ENCODE measurements at regions not wholly inside any gene's neighbourhood (a gene's known extent, or its start where the extent isn't known, plus 50 kb on each side); places are given as distances from the start of the nearest gene placed in this dataset.
"Not testable (repeated sequence)": the region's sequence is repeated elsewhere in the genome, so short reads cannot be mapped to it uniquely, and the experiment has no call there.

- no peaks in the 10 kb centered on the region for H3K27me3 ChIP-seq (replicated peaks in 2 of 5; ENCODE audit: control insufficient read depth in 4 of 5, insufficient read depth in 5 of 5, low read length in 4 of 5)
- ChIA-PET CTCF (no interaction called here), POLR2A (interaction anchor here (0.7 kb wide), 1 partner anchor 413 kb away, joined by 3 read pairs; no protein-coding TSS in a partner anchor)
- no peak for DNase-seq
- H3K27ac ChIP-seq (ENCODE audit: insufficient read depth in 1 of 2, low read depth in 1 of 2, low read length in 2 of 2, poor library complexity in 1 of 2, severe bottlenecking in 2 of 2) = no peak overlapping the region
- no peaks in the 10 kb centered on the region for H3K36me3 ChIP-seq (ENCODE audit: control insufficient read depth in 4 of 4, insufficient read depth in 4 of 4, low read length in 3 of 4)
- H3K4me1 ChIP-seq (ENCODE audit: control extremely low read depth in 1 of 4, control insufficient read depth in 4 of 4, insufficient read depth in 4 of 4, low read length in 3 of 4) = peaks cover 0 to 2% (median 0%) of the 10 kb centered on the region in 4 experiments
- no peaks in the 10 kb centered on the region for H3K9me3 ChIP-seq (ENCODE audit: control extremely low read depth in 1 of 5, control insufficient read depth in 4 of 5, insufficient read depth in 2 of 5, low read depth in 1 of 5, low read length in 4 of 5)
- no peak overlapping the region for H3K4me3 ChIP-seq (ENCODE audit: control insufficient read depth in 1 of 7, extremely low read depth in 1 of 7, insufficient read depth in 4 of 7, low read depth in 2 of 7, low read length in 6 of 7)
- 100% methylated on average over 1 of the region's 2 CpGs for WGBS (ENCODE audit: insufficient coverage)
These were observed 190.8 kb downstream of the FASLG start for GRCh38 chr1:172849653-172850052.

- no peak overlapping the region for H3K4me3 ChIP-seq (ENCODE audit: control insufficient read depth in 1 of 7, extremely low read depth in 1 of 7, insufficient read depth in 4 of 7, low read depth in 2 of 7, low read length in 6 of 7)
- ChIA-PET CTCF (no interaction called here), POLR2A (interaction anchor here (0.7 kb wide), 1 partner anchor 10 kb away, joined by 3 read pairs; no protein-coding TSS in a partner anchor)
- H3K27me3 ChIP-seq (replicated peaks in 2 of 5; ENCODE audit: control insufficient read depth in 4 of 5, insufficient read depth in 5 of 5, low read length in 4 of 5) = no peaks in the 10 kb centered on the region
- no peak overlapping the region for H3K27ac ChIP-seq (ENCODE audit: insufficient read depth in 1 of 2, low read depth in 1 of 2, low read length in 2 of 2, poor library complexity in 1 of 2, severe bottlenecking in 2 of 2)
- no peaks in the 10 kb centered on the region for H3K4me1 ChIP-seq (ENCODE audit: control extremely low read depth in 1 of 4, control insufficient read depth in 4 of 4, insufficient read depth in 4 of 4, low read length in 3 of 4)
- no peak for DNase-seq
- H3K9me3 ChIP-seq (ENCODE audit: control extremely low read depth in 1 of 5, control insufficient read depth in 4 of 5, insufficient read depth in 2 of 5, low read depth in 1 of 5, low read length in 4 of 5) = no peaks in the 10 kb centered on the region
- H3K36me3 ChIP-seq (ENCODE audit: control insufficient read depth in 4 of 4, insufficient read depth in 4 of 4, low read length in 3 of 4) = no peaks in the 10 kb centered on the region
- WGBS (ENCODE audit: insufficient coverage) = 96% methylated on average over 5 of the region's 8 CpGs
These were observed 192.2 kb downstream of the FASLG start for GRCh38 chr1:172851077-172851476.

- POLR2A ChIA-PET = no interaction called here
- WGBS (ENCODE audit: insufficient coverage) = 100% methylated on average over 1 of the region's 2 CpGs
These were observed 193.0 kb downstream of the FASLG start for GRCh38 chr1:172851856-172852255.

DNA sequence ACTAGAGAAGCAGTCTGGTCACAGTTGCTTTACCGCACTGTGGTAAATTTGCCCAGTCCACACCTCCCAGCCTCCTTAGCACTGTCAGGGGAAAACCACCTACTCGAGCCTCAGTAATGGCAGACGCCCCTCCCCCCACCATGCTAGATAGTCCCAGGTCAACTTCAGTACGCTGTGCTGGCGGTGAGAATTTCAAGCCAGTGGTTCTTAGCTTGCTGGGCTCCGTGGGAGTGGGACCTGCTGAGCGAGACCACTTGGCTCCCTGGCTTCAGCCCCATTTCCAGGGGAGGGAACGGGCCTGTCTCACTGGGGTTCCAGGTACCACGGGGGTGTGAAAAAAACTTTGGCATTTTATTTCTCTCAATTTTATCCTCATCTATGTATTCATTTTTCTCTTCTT, 194.8 kb downstream of the TNFSF18 start:
- 88% methylated on average over 8 of the region's 9 CpGs for WGBS (ENCODE audit: insufficient coverage)
- H3K36me3 ChIP-seq (ENCODE audit: control insufficient read depth in 4 of 4, insufficient read depth in 4 of 4, low read length in 3 of 4); H3K4me1 ChIP-seq (ENCODE audit: control extremely low read depth in 1 of 4, control insufficient read depth in 4 of 4, insufficient read depth in 4 of 4, low read length in 3 of 4); H3K27ac ChIP-seq (ENCODE audit: insufficient read depth in 1 of 2, low read depth in 1 of 2, low read length in 2 of 2, poor library complexity in 1 of 2, severe bottlenecking in 2 of 2); DNase-seq; CTCF ChIA-PET; POLR2A ChIA-PET; H3K27me3 ChIP-seq (replicated peaks in 2 of 5; ENCODE audit: control insufficient read depth in 4 of 5, insufficient read depth in 5 of 5, low read length in 4 of 5); H3K4me3 ChIP-seq (ENCODE audit: control insufficient read depth in 1 of 7, extremely low read depth in 1 of 7, insufficient read depth in 4 of 7, low read depth in 2 of 7, low read length in 6 of 7); H3K9me3 ChIP-seq (ENCODE audit: control extremely low read depth in 1 of 5, control insufficient read depth in 4 of 5, insufficient read depth in 2 of 5, low read depth in 1 of 5, low read length in 4 of 5): not testable (repeated sequence)

More at GRCh38 chr1:172851856-172852255, 193.0 kb downstream of the FASLG start:
- no peaks in the 10 kb centered on the region for H3K4me1 ChIP-seq (ENCODE audit: control extremely low read depth in 1 of 4, control insufficient read depth in 4 of 4, insufficient read depth in 4 of 4, low read length in 3 of 4)
- no peaks in the 10 kb centered on the region for H3K27me3 ChIP-seq (replicated peaks in 2 of 5; ENCODE audit: control insufficient read depth in 4 of 5, insufficient read depth in 5 of 5, low read length in 4 of 5)
- CTCF ChIA-PET = no interaction called here
- no peaks in the 10 kb centered on the region for H3K9me3 ChIP-seq (ENCODE audit: control extremely low read depth in 1 of 5, control insufficient read depth in 4 of 5, insufficient read depth in 2 of 5, low read depth in 1 of 5, low read length in 4 of 5)
- H3K27ac ChIP-seq (ENCODE audit: insufficient read depth in 1 of 2, low read depth in 1 of 2, low read length in 2 of 2, poor library complexity in 1 of 2, severe bottlenecking in 2 of 2) = no peak overlapping the region
- H3K4me3 ChIP-seq (ENCODE audit: control insufficient read depth in 1 of 7, extremely low read depth in 1 of 7, insufficient read depth in 4 of 7, low read depth in 2 of 7, low read length in 6 of 7) = no peak overlapping the region
- no peak for DNase-seq
- H3K36me3 ChIP-seq (ENCODE audit: control insufficient read depth in 4 of 4, insufficient read depth in 4 of 4, low read length in 3 of 4) = no peaks in the 10 kb centered on the region

DNA sequence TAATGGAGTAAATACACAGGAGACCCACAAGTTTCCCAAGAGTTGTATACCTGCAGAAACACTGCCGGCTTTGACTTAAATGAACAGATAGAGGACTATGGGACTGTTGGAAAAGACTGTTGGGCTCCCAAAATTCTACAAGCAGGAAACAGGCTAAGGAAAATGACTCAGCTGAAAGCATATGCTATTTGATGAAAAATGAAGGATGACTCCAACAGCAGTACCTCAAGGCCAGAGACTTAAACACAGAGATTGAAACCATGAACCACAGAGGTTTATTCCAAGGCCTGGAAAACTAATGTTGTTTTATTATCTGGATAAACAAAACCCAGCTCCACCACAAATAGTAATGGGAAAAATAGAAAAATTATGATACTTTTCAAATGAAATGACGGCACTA, 187.7 kb downstream of the TNFSF18 start:
- Histone ChIP-seq H3K4me1 (ENCODE audit: control extremely low read depth in 1 of 4, control insufficient read depth in 4 of 4, insufficient read depth in 4 of 4, low read length in 3 of 4) (no peaks in the 10 kb centered on the region), H3K27me3 (replicated peaks in 2 of 5; ENCODE audit: control insufficient read depth in 4 of 5, insufficient read depth in 5 of 5, low read length in 4 of 5) (no peaks in the 10 kb centered on the region), H3K27ac (ENCODE audit: insufficient read depth in 1 of 2, low read depth in 1 of 2, low read length in 2 of 2, poor library complexity in 1 of 2, severe bottlenecking in 2 of 2) (no peak overlapping the region), H3K9me3 (ENCODE audit: control extremely low read depth in 1 of 5, control insufficient read depth in 4 of 5, insufficient read depth in 2 of 5, low read depth in 1 of 5, low read length in 4 of 5) (peaks cover 0 to 4% (median 0%) of the 10 kb centered on the region in 5 experiments), H3K36me3 (ENCODE audit: control insufficient read depth in 4 of 4, insufficient read depth in 4 of 4, low read length in 3 of 4) (no peaks in the 10 kb centered on the region), H3K4me3 (ENCODE audit: control insufficient read depth in 1 of 7, extremely low read depth in 1 of 7, insufficient read depth in 4 of 7, low read depth in 2 of 7, low read length in 6 of 7) (no peak overlapping the region)
- WGBS (ENCODE audit: insufficient coverage) = no CpG with 5 or more reads among the region's 2 CpGs
- no peak for DNase-seq
- POLR2A ChIA-PET = interaction anchor here (0.5 kb wide), 1 partner anchor 1163 kb away, joined by 3 read pairs; no protein-coding TSS in a partner anchor
- CTCF ChIA-PET = no interaction called here

- H3K4me1 ChIP-seq (ENCODE audit: control extremely low read depth in 1 of 4, control insufficient read depth in 4 of 4, insufficient read depth in 4 of 4, low read length in 3 of 4) = no peaks in the 10 kb centered on the region
- WGBS (ENCODE audit: insufficient coverage) = no CpG with 5 or more reads among the region's 2 CpGs
- H3K9me3 ChIP-seq (ENCODE audit: control extremely low read depth in 1 of 5, control insufficient read depth in 4 of 5, insufficient read depth in 2 of 5, low read depth in 1 of 5, low read length in 4 of 5) = peaks cover 0 to 4% (median 0%) of the 10 kb centered on the region in 5 experiments
- H3K36me3 ChIP-seq (ENCODE audit: control insufficient read depth in 4 of 4, insufficient read depth in 4 of 4, low read length in 3 of 4) = no peaks in the 10 kb centered on the region
- DNase-seq = no peak
- POLR2A ChIA-PET = no interaction called here
- H3K4me3 ChIP-seq (ENCODE audit: control insufficient read depth in 1 of 7, extremely low read depth in 1 of 7, insufficient read depth in 4 of 7, low read depth in 2 of 7, low read length in 6 of 7) = no peak overlapping the region
- H3K27ac ChIP-seq (ENCODE audit: insufficient read depth in 1 of 2, low read depth in 1 of 2, low read length in 2 of 2, poor library complexity in 1 of 2, severe bottlenecking in 2 of 2) = no peak overlapping the region
- CTCF ChIA-PET = no interaction called here
- H3K27me3 ChIP-seq (replicated peaks in 2 of 5; ENCODE audit: control insufficient read depth in 4 of 5, insufficient read depth in 5 of 5, low read length in 4 of 5) = no peaks in the 10 kb centered on the region
These were observed 183.4 kb downstream of the TNFSF18 start for GRCh38 chr1:172867216-172867818.

DNA sequence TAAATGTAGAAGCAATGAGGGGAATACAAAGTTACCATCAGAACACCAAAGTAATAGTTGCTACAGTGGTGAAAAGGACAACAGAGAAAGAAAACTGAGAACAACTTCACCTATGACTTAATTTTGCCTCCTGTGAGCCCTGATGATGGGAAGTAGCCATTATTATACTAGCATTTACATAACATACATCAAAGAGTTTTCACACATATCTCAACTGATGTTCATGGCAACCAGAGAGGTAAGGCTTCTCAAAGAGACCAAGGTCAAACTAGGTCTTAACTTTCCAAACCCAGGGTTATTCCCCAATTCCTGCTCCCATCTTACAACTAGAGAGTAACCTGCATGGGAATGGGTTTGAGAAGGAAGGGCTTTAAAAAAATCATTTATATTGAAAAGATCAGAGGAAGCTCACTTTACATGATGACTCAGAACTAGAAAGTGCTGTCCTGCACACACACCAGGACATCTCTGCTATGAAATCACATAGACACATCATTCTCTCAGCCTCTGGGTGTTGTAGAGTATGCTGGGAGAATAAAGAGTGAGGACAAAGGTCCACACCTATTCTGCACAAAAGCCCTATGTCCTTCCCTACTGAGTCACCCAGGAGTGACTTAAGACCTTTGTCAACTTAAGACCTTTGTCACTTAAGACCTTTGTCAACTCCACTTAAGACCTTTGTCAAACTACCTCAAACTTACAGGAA, 179.7 kb downstream of the TNFSF18 start:
- Histone ChIP-seq H3K27ac (ENCODE audit: insufficient read depth in 1 of 2, low read depth in 1 of 2, low read length in 2 of 2, poor library complexity in 1 of 2, severe bottlenecking in 2 of 2) (no peak overlapping the region), H3K9me3 (ENCODE audit: control extremely low read depth in 1 of 5, control insufficient read depth in 4 of 5, insufficient read depth in 2 of 5, low read depth in 1 of 5, low read length in 4 of 5) (no peaks in the 10 kb centered on the region), H3K4me1 (ENCODE audit: control extremely low read depth in 1 of 4, control insufficient read depth in 4 of 4, insufficient read depth in 4 of 4, low read length in 3 of 4) (no peaks in the 10 kb centered on the region), H3K27me3 (replicated peaks in 2 of 5; ENCODE audit: control insufficient read depth in 4 of 5, insufficient read depth in 5 of 5, low read length in 4 of 5) (no peaks in the 10 kb centered on the region), H3K4me3 (ENCODE audit: control insufficient read depth in 1 of 7, extremely low read depth in 1 of 7, insufficient read depth in 4 of 7, low read depth in 2 of 7, low read length in 6 of 7) (no peak overlapping the region), H3K36me3 (ENCODE audit: control insufficient read depth in 4 of 4, insufficient read depth in 4 of 4, low read length in 3 of 4) (no peaks in the 10 kb centered on the region)
- POLR2A ChIA-PET = no interaction called here
- CTCF ChIA-PET = no interaction called here
- no peak for DNase-seq
